Occipital lobe (tissue), 1 donor: ENCODE measurements at regions not wholly inside any gene's neighbourhood (a gene's known extent, or its start where the extent isn't known, plus 50 kb on each side); places are given as distances from the start of the nearest gene placed in this dataset.

Source experiments
- DNase-seq: peaks from one replicate; lab custom pipeline; 2025; lab: John Stamatoyannopoulos, UW

DNA sequence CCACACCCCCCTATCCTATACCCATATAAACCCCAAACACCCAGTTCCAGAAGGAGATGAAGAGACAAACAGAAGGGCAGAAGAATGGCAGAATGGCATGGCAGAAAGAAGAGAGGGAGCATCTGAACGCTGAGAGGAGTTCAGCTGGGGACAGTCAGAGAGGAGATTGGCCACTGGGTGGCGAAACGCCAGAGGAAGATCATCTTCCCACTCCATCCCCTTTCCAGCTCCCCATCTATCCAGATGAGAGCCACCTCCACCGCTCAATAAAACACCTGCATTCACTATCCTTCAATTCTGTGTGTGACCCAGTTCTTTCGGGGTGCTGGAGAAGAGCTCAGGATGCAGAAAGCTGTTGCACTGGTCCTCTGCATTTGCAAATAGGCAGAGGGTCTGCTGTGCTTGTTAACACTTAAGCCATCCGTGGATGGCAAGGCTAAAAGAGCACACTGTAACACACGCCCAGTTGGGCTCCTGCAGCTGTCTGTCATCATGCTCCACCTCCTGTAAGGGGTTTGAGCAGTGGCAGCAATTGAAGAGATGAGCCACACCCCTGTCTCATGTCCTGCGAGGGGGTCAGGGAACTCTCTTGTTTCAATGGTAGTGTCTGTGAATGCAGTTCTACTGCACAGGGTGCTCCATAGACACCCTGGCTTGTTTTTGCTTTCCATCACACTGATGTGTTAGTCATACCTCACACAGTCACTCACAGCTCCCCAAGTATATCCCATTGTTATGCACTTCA is 1034.8 kb upstream of the RBFOX1 start:
- no peak for DNase-seq

DNA sequence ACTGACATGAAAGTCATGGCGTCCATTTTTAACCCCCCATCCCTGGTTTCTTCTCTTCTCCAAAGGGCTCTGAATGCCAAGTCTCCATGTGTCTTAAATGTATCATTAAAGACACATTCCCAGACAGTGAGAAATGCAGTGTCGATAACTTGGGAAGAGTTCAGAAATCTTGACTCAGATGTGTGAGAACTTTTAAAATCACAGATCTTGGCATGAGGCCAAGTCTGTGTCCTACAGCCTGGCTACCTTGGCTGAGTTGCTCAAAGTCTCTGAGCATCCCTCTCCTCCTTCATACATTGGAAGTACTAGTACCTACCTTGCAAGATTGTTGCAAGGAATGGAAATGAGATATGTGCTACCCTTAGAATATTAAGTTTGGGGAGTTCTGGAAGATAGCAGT is 1046.5 kb upstream of the RBFOX1 start:
- no peak for DNase-seq

DNA sequence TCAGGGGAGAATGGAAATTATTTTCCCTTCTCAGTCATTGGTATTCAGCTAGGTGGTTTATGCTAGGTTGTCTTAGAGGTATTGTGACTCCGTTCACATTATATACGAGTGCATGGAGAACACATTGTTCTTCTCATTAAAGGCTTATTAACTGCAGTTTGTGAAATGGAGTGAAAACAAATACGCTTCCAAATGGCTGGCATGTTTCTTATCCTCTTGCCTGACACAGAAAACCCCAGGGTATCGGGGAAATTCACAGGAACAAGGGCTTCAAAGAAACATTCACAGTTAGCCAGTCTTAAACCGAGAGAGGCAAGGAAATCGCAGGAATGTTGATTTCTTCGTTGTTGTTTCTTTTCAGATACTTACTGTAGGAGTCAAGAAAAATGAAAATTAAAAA is 1047.9 kb upstream of the RBFOX1 start:
- no peak for DNase-seq

DNA sequence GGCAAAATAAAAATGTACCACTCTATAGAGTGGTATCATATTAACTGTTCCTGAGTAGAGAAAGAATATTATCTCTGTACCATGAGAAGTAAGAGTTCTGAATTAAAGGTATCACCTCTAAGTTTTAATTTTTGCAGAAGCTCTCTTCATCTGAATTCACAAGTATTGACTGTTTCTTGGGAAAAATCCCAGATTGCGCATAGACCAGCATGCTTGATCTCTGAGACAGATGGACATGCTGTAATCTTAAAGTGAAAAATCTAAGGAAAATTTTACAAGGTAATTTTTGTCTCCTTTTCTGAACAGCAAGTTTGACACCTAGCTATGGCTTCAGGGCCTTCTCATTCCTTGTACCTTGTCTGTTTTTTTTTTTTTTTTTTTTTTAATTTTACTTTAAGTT is 1050.7 kb upstream of the RBFOX1 start:
- no peak for DNase-seq

DNA sequence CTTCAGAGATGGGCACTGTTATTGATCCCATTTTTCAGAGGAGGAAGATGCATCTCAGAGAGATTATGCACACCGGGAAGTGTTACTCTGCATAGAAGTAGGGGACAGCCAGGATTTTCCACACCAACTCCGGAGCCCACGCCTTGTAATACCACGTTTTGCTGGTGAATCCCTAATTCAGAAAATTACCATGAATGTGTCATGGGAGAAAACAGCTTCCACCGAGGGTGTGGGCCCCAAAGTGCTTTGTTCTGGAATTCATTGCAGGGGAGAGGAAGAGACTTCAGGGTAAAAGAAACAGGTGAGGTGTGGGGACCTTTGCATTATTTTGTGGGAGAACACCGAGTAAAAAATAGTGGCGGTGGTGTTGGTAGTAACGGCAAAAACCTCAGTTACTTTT is 1051.4 kb upstream of the RBFOX1 start:
- no peak for DNase-seq

DNA sequence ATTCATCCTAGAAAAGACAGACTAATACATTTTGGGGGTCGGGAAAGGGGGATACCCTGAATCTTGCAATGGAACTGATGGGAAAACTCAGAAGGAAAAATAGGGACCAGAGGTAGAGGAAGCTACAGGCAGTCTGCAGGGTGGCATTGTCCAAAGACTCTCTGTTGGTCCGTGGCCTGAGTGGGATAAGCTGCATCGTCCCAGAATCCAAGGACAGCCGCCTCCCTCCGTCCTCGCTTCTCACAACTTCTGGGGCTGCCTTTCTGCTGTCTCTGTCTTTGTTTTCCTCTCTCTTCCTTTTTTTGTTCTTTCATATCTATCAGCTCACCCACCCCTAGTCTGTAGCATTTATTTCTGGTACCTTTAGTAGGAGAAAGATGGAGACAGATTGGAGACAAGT is 1052.6 kb upstream of the RBFOX1 start:
- no peak for DNase-seq

DNA sequence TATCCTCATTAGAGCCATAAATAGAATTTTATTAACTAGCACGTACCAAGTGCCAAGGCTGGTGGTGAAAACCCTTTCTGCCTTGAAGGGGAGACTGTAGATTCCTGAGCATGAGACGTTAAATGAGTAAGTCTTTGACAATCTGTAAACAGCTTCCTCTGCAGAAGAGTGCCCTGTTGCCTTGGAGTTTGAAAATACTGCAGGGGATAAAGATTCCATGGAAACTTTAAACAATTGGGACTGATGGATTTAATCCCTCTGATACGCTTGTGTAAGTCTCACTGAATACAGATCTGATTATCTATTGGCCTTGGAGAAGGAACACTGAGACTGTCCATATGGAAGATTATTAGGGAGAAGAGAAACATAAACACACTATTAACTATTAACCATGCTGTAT is 1053.4 kb upstream of the RBFOX1 start:
- DNase-seq: no peak

DNA sequence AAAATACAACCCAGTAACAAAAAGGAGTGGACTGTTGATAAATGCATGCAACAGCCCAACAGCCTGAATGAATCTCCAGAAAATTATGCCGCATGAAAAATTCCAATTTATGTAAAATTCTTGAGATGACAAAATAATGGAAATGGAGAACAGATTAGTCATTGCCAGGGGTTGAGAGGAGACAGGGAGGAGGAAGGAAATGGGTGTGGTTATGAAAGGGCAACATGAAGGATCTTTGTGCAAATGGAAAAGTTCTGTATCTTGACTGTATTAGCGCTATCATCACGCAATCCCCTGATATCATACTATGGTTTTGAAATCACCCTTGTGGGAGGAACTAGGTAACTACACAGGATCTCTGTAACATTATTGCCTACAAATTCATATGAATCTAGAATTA is 1058.3 kb upstream of the RBFOX1 start:
- DNase-seq: no peak

DNA sequence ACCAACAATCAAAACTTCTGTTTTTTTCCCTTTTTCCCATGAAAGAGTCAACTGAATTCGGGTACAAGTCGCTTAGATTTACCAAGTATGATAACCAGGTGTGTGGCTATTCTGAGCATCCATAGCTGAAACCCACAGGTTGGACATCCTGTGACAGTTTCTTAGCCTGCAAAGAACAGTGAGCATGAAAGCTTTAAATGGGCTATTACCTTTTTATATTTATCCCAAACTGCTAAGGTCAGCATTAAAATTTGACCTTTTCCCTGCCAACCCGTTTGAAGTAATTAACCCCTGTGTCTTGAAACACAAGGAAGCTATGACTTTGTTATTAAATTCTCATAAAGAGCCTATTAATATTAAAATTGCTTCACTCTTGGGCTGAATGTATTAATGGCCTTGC is 1065.0 kb upstream of the RBFOX1 start:
- DNase-seq: no peak

DNA sequence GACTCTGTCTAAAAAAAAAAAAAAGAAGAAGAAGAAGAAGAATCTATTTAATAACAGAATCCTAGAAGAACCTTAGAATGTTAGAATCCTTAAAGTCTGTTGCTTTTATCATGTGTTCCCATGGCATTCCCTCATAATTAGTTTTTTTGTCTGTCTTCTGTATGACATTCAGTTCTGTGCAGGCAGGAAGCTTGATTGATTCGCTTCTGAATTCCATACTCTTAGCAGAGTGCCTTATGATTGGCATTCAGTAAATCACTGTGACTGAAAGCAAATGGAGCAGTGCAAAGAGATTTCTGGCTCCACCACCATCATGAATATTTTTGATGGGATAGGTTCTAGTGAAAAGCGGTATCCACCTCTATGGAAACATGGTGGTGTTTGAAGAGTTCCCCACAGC is 1065.9 kb upstream of the RBFOX1 start:
- no peak for DNase-seq

DNA sequence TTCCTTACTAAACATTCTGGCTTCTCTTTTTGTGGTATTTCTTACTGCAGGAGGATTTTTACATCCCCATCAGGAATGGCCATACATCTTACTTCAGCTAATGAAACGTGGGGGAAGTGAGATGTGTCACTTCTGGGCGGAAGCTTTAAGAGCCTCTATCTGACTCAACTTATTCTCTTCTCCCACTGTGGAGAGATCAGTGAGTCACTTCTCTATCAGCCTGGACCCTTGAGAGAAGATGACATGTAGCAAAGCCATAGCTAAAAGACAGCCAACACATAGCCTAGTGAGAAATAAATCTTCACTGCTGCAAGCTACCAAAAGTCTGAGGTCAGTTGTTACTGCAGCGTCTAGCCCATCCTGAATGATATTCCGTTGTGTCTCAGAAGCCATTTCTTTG is 1066.7 kb upstream of the RBFOX1 start:
- DNase-seq: no peak

DNA sequence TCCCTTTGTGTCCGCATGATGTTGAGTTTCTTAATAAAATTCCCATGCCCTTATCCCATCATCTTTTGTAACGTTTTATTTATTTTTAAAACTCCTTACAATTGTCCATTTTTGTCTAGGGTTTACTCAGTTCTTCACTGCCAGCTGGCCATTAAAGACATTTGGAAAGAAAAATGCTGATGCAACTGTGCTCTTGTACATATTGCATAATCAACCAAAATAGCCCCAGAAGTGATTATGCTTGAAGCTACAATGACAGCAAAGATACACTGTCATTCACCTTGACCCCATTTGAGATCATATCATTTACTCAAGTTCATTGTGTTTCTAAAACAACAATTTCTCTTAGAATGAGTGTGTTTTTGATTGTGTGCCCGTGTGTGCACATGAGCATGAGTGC is 1074.6 kb upstream of the RBFOX1 start:
- no peak for DNase-seq

DNA sequence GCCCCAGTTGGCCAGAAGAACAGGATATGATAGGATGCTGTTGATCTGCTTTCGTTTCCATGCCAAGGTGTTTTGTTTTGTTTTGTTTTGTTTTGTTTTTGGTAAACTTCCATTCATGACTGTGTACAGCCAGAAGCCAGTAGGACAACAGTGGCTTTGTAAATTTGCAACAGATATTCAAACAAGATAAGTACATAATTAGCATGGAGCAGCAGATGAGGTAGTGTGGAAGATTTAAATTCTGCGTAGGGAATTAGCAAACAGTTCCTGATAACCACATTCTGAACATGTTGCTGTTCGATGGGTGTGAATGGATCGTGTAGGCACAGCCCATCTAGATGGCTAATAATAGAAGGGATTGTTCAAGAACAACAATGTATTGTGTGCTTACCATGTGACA is 1080.1 kb upstream of the RBFOX1 start:
- no peak for DNase-seq

DNA sequence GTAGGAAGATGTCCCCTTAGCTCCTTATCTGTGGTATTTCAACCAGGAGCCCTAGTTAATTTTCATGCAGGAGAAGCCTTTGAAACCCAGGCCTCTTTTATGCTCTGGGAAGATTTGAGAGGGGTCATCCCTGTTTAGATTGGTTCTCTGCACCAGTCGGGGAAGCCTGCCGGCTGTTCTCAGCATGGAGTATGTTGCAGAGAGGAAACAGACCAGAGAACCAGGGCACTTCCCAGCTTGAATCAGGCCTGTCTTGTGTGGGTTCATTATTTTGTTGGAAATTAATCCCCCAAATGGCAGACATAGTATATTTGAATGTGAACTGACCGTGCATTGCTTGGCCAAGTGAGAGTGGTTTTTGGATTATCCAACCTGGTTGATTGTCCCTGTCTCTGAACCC is 1082.1 kb upstream of the RBFOX1 start:
- no peak for DNase-seq

DNA sequence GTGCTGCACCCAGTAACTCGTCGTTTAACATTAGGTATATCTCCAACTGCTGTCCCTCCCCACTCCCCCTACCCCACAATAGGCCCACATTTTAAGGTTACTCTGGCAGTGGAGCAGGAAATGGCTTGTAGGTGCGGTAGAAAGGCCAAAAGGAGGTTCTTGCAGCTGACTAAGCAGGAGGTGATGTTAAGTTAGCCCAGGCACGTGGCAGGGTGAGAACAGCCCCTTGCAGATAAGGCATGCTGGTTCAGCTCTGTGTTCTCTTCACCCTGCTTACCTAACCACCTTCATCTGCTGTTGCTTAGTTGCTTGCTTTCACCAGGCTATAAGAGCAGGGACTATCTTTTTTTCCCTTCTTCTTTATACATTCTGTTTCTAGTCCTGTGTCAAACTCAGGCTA is 1082.8 kb upstream of the RBFOX1 start:
- no peak for DNase-seq

DNA sequence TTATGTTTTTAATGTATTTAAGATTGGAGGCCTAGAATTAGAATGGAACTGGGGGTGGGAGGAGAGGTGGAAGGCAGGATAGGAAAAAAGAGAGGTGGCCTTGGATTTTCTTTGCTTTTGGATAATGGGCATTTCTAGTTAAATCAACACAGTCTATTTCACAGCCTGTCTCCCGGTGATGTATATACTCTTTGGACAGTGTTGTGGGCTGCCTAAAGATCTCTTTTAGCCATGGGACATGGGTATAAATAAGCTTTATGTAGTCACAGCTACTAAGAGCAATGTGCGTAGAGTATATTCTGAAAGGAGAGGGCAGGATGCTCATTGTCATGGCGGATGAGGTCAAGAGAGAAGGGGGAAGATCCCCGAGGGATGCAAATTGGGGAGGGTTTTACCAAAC is 1084.4 kb upstream of the RBFOX1 start:
- DNase-seq: no peak

DNA sequence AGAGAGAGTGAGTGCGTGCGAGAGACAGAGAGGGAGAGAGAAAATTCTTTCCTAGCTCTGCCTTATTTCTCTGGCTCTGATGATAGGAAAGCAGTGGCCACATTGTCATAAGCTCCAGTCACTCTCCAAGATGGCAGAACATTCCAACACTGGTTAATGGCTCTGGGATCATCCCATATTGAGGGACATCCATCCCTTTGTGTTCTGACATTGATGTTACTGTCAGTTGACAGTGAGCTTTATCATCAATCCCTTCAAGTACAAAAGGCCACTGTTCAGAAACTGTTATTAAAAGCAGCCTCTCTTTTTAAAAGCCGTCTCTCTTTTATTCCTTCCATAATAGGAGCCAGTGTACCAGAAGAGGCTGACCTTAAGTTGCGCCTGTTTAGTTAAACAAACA is 1084.9 kb upstream of the RBFOX1 start:
- DNase-seq: no peak

DNA sequence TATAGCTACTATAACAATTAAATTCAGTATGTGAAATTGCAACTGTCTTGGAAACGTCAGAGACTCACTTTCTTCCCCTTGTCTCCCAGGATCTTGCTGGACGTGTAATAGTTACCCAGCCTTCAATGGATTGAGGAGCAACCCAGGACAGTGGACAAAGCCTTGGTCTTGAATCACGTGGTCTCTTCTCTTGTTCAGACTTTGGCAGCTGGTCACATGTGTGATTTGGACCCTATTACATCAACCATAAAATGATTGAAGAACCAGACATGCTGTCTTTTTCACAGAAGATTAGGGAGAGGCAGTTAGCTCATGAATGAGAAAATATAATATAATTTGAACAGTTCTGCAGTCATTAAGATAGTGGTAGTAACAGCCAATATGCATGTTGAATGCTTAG is 1085.5 kb upstream of the RBFOX1 start:
- no peak for DNase-seq

DNA sequence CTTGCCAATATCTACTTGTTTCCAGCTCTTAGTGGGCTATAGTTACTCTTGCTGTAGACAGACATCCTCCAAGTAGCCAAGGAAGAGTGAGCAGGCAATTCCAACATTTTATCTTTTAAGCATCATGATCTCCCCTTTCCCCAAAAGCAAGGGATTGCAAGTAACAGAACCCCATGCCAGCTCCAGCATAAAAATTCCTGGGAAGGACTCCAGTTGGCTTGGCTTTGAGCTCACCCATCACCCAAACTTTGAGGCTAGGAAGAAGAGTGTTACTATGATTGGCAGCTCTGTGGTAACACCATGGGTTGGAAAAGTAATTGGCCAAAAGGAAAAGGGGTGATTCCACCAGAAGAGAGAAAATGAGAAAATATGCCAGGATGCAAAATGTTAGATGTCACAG is 1086.4 kb upstream of the RBFOX1 start:
- DNase-seq: no peak

DNA sequence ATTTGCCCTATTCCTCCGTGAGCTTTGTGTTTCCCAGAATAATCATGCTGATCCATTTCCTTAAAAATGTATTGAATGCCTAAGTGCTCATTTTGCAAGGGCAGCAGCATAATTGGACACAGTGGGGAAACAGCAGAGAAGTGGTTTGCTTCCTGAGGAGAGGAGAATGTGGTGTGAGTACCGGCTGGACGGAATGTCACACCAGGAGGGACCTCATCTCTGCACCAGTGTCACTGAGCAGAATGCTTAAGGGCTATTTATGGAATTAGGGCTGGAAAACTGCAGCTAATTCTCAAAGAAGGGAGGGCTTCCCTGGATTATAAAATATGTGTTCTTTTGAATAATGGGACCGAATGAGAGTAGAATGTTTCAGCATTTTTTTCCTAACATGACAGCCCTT is 1100.6 kb upstream of the RBFOX1 start:
- DNase-seq: no peak

DNA sequence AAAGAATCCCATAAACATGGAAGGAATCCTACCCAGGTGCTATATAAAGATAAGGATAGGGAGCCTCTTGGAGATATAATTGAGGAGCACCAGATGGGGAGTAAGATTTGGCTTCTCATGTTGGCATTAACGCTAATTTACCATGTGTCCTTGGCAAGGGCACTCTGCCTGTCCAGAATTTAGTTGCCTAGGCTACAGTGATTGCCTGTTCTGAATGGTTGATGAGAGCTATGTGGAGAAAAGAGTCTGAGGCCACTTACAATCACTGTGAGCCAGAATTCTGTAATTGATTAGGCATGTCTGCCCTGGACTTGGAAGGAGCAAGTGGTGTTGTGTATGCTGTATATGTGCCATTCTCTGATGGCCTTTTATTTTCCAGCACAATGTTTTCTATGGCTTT is 1101.2 kb upstream of the RBFOX1 start:
- DNase-seq: no peak

DNA sequence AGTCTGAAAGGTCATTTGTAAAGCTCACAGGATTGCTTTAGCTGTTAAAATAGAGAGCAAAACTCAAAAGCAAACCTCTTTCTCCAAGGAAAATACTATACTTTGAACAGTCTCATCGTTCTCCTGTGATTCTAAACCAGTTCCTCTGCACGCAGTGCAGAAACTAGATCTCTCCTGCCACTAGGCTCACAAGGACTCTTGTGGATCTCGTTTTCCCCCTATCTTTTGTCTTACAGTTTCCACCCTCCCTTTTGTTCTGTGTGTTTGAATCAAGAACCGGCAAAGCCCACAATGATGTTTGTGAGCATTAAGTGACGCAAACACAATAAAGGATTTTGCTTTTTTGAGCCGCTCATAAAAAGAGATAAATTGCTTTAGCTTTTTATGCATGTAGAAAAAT is 1103.5 kb upstream of the RBFOX1 start:
- no peak for DNase-seq

DNA sequence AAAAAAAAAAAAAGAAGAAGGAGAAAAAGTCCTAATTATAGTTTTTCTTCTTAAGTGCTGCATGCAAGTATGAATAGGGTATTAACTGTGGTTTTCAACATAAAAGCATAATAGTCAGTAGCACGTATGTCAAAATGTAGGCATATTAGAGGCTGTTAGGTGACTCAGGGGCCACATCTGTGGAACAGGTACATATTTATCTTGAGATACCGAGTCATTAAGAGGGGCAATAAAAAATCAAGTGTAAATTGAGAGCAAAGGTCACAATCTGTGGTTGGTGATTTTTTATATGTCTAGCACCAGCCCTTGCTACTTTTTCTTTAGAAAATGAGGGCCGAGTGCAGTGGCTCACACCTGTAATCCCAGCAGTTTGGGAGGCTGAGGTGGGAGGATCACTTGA is 1113.8 kb upstream of the RBFOX1 start:
- DNase-seq: no peak

DNA sequence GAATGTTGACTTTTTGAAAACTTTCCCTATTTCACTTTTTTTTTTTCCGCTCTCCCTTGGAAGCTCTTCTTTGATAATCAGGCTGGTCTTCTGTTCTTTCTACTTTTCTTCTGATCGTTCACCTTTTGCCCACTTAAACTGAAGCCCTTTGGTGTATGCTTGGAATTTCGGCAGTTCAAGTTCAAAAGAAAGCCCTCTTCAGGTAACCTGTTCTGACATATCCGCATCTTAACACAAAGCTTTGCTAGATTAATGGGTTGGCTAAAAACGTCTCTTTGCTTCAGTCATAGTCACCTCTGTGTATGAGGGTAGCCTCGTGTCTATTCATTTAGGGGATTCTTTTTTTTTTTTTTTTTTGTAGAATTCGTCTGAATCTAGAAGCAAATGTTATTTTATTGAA is 1115.8 kb upstream of the RBFOX1 start:
- DNase-seq: no peak
